ENCODE measurements at regions not wholly inside any gene's neighbourhood (a gene's known extent, or its start where the extent isn't known, plus 50 kb on each side); places are given as distances from the start of the nearest gene placed in this dataset.

- no peak for TF ChIP-seq CTCF (IDR thresholded peaks at IDR 0.05; ENCODE audit: insufficient read depth, low read length)
- TF ChIP-seq POLR2AphosphoS5 (IDR thresholded peaks at IDR 0.05; ENCODE audit: low read depth): no peak
- TF ChIP-seq REST (IDR thresholded peaks at IDR 0.05; ENCODE audit: insufficient replicate concordance, low read depth): no peak
- TF ChIP-seq GABPA (IDR thresholded peaks at IDR 0.05; ENCODE audit: low read depth): no peak
These were observed 351.2 kb upstream of the AKR1E2 start for GRCh38 chr10:4474829-4475228.
